Activated CD8-positive, alpha-beta memory T cell treated with anti-CD3 and anti-CD28 coated beads for 36 hours (primary cell): ENCODE measurements at regions not wholly inside any gene's neighbourhood (a gene's known extent, or its start where the extent isn't known, plus 50 kb on each side); places are given as distances from the start of the nearest gene placed in this dataset.
"Not testable (repeated sequence)": the region's sequence is repeated elsewhere in the genome, so short reads cannot be mapped to it uniquely, and the experiment has no call there.

ENCODE experiments used
- CTCF ChIA-PET: fragments of 350-600 bp; sonication (Branson Sonifier 250); formaldehyde crosslinking; loops from one replicate; lab custom pipeline; 2021; ENCODE audit warnings: antibody characterized with exemption; lab: Charles Lee
- POLR2A ChIA-PET: fragments of 350-600 bp; sonication (Branson Sonifier 250); formaldehyde crosslinking; loops from one replicate; lab custom pipeline; 2021; ENCODE audit warnings: antibody characterized with exemption; lab: Charles Lee

DNA sequence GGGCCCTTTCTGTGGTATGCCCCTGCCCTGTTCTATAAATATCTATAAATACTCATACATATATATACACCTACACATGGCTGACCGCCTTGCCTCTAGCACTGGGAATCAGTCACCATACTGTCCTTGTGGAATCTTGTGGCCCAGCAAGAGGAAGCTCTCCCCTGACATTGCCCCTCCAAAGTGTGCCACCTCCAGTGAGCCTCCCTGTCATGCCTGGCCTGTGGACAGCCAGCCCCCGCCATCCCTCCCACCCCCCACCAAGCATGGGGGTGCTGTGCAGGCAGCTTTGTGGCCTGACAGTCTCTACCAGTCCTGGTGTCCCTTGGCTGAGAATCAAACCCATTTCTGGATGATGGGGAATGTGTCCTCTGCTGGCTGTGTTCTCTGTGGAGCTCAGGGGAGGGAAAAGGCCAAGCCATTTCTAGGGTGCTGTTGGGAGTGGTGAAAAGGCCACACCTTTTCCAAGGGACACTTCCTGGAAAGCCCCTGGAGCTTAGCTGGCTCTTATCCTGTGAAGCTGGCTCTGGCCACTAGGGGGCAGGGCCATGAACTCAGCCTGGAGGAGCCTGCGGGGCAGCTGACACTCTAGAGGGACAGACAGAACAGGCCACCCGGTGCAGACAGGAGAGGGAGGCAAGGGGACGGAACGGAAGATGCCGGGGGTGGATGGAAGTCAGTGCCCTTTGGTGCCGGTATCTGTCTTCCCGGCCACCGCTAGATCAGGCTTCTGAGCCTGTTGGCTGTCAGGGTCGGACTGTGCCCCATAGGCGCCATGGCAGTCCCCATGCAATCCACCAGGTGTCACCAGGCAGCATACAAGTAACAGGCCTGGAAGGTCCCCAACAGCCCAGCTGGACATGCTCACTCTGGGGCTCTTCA is 167.2 kb downstream of the TBC1D2B start:
- CTCF ChIA-PET, result interaction anchor here (1.3 to 1.8 kb wide), 3 partner anchors 9 to 317 kb away, joined by 3 to 6 read pairs (median 5); no protein-coding TSS in a partner anchor
- POLR2A ChIA-PET, result not testable (repeated sequence)

DNA sequence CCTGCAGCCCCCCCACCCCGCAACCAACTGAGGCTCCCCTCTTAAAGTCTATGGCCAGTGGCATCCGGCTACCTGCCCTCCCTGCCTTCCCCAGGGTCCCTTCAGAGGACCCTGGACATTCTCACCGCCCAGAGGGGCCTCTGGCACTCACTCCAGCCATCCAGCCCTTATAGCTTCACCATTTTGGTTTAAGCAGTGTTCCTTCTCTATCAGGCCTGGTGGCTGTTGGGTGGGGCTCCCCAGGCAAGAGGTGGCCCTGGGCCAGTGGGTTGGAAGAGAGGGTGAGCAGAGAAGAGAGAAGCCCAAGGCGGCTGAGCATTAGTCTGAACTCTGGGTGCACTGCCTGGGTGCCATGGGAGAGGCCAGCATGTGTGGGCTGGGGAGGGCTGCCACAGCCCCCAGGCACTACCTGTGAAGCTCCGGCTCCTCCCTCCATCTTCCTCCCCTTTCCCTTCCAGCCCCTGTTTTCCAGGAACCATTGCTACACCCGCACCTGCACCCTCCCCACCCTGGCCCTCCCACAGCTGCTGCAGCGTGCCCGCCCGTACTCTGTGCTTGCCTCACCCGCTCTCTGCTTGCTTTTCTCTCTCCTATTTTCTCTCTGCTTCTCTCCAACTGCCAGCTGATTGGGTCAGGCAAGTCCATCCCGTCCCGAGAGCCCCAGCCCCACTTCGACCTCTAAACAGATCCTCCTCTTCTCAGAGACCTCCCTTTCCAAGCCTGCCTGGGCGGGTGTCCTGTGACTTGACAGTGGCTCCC is 168.2 kb downstream of the TBC1D2B start:
- ChIA-PET CTCF (interaction anchor here (1.8 kb wide), 1 partner anchor 8 kb away, joined by 5 read pairs; no protein-coding TSS in a partner anchor), POLR2A (no interaction called here)

DNA sequence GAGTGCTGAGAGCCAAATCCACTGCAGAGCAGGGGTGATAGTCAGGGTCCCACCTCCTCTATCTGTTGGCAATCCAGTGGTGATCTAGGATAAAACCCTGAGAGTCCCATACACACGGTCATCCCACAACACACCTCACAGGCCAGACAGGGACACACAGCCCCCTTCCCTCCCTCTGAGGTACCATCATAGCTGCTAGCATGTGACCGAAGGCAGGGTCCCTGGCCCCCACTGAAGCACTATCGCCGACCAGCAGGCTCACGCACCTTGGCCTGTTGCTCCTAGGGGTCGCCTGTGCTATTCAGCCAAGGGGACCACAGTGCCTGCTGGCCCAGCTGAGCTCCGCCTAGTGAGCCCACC is 168.8 kb downstream of the TBC1D2B start:
- CTCF ChIA-PET, POLR2A ChIA-PET: not testable (repeated sequence)

DNA sequence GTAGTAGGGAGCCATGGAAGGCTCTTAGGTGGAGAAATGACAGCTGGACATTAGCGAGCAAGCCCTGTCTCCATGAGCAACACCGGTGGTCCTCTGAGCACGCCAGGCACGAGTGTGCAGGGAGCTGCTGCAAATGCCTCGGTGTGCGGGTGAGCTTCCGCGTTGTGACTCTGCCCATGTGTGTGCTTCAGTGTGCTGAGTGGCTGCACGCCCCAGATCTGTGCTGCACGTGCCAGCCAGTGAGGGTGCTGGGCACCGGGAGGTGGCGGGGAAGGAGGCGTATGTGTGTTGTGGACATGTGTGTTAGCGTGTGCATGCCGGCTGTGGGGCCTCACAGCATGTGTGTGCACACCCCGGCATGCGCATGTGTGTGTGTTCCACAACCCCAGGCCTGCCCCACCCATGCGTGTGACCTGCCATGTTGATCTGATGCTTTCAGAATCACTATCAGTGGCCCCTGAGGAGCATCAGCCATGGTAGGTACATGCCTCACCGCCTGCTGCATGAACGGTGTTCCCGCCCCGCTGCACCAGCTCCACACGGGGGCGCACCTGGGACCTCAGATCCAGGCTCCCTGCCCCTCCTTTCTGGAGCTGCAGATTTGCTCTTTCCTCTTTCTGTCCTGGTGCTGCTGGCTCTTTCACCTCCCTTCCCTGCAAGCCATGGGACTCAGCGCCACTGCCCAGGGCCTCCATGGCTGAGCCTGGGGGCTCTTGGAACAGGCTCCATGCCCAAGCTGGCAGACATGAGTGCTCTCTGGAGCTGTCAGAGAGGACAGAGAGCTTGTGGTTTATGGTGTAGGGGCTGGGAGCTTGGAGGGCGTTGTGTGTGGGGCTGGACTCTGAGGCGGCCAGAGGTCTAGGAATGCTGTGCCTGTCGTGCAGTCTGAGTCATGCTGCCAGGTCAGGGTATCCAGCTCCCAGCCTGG is 169.4 kb downstream of the TBC1D2B start:
- ChIA-PET CTCF (no interaction called here), POLR2A (no interaction called here)

DNA sequence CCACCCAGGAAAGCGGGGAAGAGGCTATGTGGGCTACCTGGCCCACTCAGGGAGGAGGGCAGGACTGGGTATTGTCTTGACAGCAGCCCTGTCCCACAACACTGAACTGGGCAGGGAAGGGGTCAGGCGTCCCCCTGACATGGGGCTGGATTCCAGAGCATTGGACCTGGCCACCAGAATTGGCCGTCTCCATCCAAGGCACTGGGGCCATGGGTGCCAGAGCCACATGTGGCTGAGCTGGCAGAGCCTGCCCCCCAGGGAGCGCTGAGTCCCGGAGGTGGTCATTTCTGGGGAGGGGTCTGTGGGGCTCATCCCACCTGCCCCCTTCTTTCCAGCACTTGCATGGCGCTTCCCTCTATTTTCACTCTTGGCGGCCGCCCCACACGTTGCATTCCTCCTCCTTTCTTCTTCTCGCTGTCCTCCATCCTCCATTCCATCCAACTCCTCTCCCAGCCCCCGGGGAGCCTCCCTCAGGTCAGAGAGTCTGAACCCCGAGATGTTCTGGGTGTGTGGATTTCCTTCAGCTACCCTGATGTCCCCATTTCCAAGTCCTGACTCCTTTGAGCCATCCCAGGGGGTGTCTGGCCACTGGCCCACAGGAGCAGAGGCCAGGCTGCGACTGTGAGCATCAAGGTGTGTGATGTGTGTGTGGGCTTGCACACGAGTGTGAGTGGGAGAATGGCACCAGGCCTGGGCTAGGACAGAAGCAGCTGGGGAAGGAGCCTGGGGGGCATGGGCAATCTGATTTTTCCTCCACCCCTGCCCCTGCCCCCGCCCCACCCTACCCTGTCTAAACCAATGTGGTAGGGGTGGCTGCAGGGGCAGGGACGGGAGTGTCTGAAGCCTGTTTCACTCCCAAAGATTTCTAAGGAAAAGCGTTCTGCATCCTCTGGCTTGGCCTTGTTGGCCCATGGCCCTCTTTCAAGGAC is 171.2 kb downstream of the TBC1D2B start:
- CTCF ChIA-PET, POLR2A ChIA-PET: not testable (repeated sequence)

DNA sequence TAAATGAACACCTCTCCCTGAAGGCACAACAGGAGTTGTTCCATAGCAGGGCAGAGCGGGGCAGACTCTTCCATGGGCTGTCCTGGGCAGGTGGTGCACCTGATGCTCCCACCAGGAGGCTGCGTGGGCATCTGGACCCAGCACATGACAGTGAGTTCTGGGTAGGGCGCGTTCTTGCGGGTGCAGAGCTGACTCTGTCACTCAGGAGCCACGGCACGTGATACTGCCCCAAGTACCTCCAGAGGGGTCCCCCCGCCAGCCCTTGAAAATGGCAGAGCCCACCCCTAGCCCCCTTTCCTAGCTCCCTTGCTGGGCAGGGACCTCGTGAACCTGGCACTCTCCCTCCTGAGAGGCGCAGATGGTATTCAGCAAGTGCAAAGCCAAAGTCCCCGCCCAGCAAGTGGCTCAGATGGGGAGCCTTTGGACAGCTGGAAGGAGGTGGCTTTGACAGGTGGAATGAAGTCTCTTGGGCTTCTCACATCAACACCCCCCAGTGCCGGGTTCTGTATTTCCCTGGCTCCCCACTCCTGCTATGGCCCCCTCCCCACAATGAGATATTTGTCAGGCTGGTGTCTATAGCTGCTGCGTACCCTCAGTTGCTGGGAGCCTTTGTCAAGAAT is 172.1 kb downstream of the TBC1D2B start:
- ChIA-PET POLR2A (no interaction called here), CTCF (no interaction called here)

DNA sequence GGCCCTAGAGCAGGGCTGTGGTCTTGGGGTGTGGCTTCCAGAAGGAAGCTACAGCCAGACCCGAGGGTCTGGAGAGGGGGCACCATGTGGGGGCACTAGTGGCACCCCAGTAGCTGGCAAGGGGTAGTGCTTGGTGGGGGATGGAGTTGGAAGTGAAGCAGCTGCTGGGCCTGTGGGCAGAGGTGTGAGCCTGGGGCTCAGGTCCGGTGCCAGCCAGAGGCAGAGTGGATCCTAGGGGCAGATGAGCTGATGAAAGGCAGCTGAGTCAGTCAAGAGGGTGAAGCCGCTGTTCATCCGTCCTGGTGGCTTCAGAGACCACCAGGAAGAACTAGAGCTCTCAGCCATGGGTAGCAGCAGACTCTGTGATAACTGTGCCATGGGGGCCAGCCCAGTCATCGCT is 172.6 kb downstream of the TBC1D2B start:
- ChIA-PET POLR2A (no interaction called here), CTCF (no interaction called here)

DNA sequence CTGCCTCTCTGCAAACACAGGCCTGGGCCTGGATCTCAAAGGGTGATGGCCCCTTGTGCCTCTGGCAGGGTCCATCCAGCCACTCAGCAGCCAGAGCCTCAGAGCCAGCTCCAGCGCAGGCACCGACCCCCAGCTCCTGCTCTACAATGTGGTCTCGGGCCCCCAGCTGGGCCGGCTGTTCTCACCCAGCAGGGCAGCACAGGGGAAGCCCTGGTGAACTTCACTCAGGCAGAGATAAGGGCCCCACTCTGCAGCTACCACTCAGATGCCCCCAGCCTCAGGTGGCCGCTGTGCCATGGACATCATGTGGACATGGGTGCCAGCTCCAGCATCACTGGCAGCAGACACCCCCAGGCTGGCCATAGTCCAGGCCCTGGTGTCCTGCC is 173.1 kb downstream of the TBC1D2B start:
- CTCF ChIA-PET, result no interaction called here
- POLR2A ChIA-PET, result no interaction called here

DNA sequence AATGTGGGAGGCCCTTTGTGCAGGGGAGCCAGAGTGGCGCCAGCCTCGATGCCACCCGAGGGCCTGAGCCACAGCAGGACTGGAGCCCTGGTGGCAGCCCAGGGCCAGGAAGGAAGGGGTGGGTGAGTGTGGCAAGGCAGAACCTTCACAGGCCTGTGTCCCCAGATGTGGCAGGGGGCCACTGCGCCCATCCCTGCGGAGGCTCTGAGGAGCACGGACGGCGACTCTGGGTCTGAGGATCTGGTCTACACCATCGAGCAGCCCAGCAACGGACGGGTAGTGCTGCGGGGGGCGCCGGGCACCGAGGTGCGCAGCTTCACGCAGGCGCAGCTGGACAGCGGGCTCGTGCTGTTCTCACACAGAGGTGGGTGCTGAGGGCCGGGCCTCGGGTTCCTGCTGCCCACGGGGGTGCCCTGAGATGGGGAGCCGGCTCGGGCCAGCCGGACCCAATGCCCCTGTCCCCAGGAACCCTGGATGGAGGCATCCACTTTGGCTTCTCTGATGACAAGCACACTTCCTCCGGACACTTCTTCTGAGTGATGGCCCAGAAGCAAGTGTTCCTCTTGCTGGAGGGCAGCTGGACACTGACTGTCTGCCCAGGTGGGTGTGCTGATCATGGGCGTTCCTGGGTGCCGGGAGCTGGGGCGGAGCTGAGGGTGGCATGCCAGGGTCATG is 173.6 kb downstream of the TBC1D2B start:
- POLR2A ChIA-PET, CTCF ChIA-PET: not testable (repeated sequence)

DNA sequence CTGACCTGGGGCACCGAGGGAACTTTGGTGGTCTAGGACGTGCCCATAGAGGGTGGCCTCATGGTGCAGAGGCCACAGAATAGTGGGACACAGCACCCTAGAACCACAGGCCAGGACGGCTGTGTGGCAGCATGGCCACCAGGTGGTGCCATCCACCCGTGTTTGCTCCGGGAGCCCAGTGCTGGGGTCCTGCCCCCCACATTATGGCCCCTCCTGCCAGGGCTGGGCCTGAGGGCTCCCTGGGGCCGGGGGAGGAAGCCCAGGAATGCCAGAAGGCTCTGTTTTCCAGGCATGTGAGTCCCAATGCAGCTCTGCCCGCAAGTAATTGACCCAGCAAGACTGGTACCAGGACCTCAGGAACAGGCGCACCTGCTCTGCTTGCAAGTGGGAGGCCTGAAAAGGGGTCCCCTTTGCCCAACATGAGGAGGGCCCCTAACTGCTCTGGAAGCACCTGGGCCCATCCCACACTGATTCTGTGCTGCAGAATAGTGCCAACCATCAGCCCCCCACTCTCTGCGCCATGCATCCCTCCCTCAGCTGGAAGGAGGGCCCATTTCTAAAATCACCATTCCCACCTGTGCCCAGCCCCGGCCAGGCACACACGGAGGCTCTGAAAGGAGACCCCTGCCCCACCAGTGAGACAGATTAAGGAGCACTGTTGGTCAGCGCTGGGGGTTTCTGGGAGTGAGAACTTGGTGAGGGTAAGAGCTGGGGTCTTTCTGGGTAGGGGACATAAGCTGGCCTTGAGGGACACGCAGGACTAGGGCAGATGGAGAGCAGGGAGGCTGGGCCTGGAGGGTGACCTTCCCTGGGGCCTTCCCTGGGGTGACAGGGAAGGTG is 174.4 kb downstream of the TBC1D2B start:
- POLR2A ChIA-PET, CTCF ChIA-PET: not testable (repeated sequence)

DNA sequence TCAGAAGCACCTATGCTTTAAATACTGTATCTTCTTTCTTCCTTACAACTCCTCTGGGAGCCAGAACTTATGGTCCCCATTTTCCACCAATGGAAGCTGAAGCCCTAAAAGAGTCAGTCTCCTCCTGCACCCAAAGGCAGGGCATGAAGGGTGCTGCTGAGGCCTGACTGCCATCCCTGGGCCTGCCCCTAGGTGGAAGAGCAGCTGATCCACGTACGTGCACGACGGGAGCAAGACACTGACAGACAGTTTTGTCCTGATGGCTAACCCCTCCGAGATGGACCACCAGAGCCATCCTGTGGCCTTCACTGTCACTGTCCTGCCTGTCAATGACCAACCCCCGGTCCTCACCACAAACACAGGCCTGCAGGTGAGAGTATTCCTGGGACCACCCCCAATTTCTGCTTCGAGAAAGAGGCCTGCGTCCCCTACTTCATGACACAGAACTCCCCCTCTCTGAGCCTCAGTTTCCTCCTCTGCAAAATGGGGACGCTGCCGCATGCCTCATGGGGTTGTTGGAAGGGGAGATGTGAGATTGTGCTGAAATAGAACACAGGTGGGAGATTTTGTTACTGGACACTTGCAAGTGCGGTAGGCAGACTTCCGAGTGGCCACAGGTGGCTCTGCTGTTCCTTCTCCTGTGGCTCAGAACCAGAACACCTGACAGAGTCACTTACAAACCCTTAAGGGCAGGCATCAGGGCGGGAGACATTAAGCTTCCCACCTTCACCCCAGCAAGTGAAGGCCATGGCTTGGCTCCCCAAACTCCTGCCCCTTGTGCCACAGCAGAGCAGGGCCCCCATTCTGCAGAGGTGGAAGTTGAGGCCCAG is 175.4 kb downstream of the TBC1D2B start:
- POLR2A ChIA-PET, result no interaction called here
- CTCF ChIA-PET, result interaction anchor here (1.3 kb wide), 1 partner anchor 8 kb away, joined by 5 read pairs; no protein-coding TSS in a partner anchor

DNA sequence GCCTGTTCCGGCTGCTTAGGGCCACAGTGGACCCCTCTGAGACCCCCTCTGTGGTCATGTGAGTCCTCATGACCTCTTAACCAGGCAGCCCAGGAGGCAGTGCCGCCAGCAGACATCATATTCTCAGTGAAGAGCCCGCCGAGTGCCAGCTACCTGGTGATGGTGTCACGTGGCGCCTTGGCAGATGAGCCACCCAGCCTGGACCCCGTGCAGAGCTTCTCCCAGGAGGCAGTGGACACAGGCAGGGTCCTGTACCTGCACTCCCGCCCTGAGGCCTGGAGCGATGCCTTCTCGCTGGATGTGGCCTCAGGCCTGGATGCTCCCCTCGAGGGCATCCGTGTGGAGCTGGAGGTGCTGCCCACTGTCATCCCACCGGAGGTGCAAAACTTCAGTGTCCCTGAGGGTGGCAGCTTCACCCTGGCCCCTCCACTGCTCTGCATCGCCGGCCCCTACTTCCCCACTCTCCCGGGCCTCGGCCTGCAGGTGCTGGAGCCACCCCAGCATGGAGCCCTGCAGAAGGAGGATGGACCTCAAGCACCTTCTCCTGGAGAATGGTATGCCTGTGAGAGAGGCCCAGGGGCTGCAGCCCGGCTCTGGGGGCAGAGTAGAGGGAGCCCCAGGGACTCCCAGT is 176.1 kb downstream of the TBC1D2B start:
- ChIA-PET CTCF (interaction anchor here (1.3 kb wide), 1 partner anchor 9 kb away, joined by 5 read pairs; no protein-coding TSS in a partner anchor), POLR2A (no interaction called here)

DNA sequence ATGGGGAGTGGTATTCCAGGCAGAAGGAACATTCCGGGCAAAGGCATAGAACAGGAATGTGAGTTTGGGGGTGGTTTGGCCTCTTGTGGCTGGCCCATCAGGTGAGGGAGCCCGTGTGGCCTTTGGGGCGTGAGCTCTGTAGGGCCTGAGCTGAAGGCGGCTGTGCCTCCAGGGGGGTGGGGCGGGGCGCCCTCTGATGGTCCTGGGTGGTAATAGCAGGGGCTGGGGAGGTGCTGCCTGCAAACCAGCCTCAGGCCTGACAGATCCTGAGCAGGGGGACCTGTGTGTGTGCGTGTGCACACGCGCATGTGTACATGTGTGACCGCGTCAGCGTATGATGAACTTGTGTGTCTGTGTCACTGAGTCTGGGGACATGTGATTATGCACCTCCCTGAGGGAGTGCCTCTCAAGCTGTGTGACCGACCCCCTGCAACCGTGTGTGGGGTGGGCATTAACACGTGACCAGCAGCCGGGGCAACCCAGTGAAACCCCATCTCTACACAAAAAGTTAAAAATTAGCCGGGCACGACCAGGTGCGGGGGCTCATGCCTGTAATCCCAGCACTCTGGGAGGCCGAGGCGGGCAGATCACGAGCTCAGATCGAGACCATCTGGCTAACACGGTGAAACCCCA is 177.1 kb downstream of the TBC1D2B start:
- POLR2A ChIA-PET, result not testable (repeated sequence)
- CTCF ChIA-PET, result interaction anchor here (0.6 to 1.3 kb wide), 2 partner anchors 10 to 226 kb away, joined by 4 to 5 read pairs; no protein-coding TSS in a partner anchor

DNA sequence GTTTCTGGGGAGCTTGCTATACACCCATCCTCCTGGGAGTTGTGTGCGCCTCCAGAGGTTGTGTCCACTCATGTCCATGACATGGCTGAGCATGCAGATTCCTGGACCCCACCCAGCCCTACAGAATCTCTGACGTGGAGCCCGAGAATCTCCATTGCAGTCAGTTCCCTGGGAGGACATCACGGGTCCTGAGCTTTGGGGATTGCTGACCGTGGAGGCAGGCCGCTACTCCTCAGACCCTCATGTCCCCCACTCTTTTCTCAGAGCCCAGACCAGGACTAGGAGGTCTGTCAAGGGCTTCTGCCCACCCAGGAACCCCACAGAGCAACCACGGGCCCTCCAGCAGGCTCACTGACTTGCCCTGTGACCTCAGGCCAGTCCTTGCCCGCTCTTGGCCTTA is 177.7 kb downstream of the TBC1D2B start:
- POLR2A ChIA-PET, result not testable (repeated sequence)
- CTCF ChIA-PET, result interaction anchor here (0.6 kb wide), 1 partner anchor 226 kb away, joined by 4 read pairs; no protein-coding TSS in a partner anchor
